ENCODE measurements at regions not wholly inside any gene's neighbourhood (a gene's known extent, or its start where the extent isn't known, plus 50 kb on each side); places are given as distances from the start of the nearest gene placed in this dataset.

- in situ Hi-C loops (cut with HindIII; ENCODE audit: low pct_unique_long_range_greater_than_20kb, low sequenced_read_pairs) = no loop called here
Measured at GRCh38 chr5:74382987-74383593, 257.4 kb downstream of the ENC1 start.

GRCh38 chr5:74382123-74382855 is 258.2 kb downstream of the ENC1 start:
- no peak for DNase-seq (ENCODE audit: low read depth, low spot score)
- in situ Hi-C loops (cut with HindIII; ENCODE audit: low pct_unique_long_range_greater_than_20kb, low sequenced_read_pairs) = no loop called here

More at GRCh38 chr5:74382987-74383593, 257.4 kb downstream of the ENC1 start:
- no peak for DNase-seq (ENCODE audit: low read depth, low spot score)

DNA sequence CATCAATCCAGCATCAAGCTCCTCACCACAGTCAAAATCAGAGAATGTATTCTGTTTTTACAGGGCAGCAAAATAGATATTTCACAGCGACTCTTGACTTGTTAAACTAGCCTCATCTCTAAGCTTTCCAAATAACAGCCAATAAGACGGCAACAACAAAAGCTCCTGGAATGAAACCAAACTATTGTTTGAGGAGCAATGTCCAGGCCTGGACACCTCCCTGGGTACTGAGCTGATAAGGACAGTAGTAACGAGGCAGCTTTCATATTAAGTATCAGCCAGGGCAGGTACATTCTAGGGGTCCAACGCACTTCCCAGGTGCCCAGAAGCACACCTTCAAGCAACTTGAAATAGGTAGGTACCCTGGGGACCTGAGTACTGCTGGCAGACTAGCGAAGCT is 260.3 kb downstream of the ENC1 start:
- DNase-seq (ENCODE audit: low read depth, low spot score) = no peak
- in situ Hi-C loops (cut with HindIII; ENCODE audit: low pct_unique_long_range_greater_than_20kb, low sequenced_read_pairs) = no loop called here

GRCh38 chr5:74378464-74378863 is 262.1 kb downstream of the ENC1 start:
- in situ Hi-C loops (cut with HindIII; ENCODE audit: low pct_unique_long_range_greater_than_20kb, low sequenced_read_pairs) = no loop called here
- DNase-seq (ENCODE audit: low read depth, low spot score) = no peak

- in situ Hi-C loops (cut with HindIII; ENCODE audit: low pct_unique_long_range_greater_than_20kb, low sequenced_read_pairs) = no loop called here
- DNase-seq (ENCODE audit: low read depth, low spot score) = no peak
Measured at GRCh38 chr5:74376187-74376586, 264.3 kb downstream of the ENC1 start.

DNA sequence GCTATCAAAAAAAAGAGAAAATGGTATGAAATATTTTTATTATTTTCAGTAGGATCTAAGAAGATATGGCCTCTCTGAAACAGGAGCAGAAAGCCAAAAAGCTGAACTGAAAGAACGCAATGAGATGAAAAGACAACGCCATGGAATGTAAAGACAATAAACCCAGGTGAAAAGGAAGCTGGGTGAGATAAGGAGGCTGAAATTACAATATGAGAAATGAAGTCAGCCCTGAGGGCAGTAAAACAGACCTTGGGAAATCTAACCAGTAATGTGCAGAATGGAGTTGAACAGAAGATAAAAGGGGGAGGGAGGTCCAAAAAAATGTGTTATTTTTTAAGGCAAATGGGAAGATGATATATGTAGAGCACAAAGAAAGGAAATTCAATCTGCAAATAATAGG is 265.3 kb downstream of the ENC1 start:
- in situ Hi-C loops (cut with HindIII; ENCODE audit: low pct_unique_long_range_greater_than_20kb, low sequenced_read_pairs) = no loop called here

DNA sequence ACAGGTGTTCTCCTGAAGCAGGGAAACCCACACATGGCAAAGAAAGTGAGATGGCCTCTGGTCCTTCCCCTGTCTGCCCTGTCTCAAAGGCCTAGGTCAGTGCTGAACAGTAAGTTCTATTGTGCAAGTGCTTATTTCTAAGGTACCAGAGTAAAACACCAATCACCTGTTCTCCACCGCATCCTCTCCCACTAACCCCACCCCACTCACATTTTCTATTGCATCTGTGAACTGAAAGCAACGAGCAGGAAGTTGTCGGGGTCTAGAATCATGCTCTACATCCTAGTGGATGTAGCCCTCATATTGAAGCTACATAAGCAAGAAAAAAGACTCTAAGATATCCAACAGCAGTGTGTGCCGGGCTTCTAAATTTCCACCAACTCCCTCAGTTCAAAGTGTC is 265.9 kb downstream of the ENC1 start:
- no peak for DNase-seq (ENCODE audit: low read depth, low spot score)
- in situ Hi-C loops (cut with HindIII; ENCODE audit: low pct_unique_long_range_greater_than_20kb, low sequenced_read_pairs) = no loop called here

More for the DNA sequence above, 265.3 kb downstream of the ENC1 start:
- DNase-seq (ENCODE audit: low read depth, low spot score) = no peak

DNA sequence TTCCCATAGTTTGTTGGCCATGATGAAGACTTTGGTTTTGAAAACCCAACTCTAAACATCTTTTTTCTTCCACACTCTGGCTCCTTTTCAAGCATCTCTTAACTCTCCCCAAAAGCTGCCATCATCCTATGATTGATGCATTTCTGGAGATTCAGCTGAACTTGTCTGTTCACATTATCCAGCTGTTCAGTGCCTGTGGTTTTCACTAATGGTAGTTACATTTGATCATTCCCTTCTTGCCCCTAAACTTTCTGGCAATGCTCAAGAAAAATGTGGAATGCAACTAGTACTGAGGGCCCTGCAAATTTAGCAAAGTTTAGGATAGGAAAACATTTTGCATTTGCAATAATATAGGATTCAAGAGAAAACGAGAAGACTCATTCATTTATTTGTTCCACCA is 267.5 kb downstream of the ENC1 start:
- no peak for DNase-seq (ENCODE audit: low read depth, low spot score)
- in situ Hi-C loops (cut with HindIII; ENCODE audit: low pct_unique_long_range_greater_than_20kb, low sequenced_read_pairs) = no loop called here

DNA sequence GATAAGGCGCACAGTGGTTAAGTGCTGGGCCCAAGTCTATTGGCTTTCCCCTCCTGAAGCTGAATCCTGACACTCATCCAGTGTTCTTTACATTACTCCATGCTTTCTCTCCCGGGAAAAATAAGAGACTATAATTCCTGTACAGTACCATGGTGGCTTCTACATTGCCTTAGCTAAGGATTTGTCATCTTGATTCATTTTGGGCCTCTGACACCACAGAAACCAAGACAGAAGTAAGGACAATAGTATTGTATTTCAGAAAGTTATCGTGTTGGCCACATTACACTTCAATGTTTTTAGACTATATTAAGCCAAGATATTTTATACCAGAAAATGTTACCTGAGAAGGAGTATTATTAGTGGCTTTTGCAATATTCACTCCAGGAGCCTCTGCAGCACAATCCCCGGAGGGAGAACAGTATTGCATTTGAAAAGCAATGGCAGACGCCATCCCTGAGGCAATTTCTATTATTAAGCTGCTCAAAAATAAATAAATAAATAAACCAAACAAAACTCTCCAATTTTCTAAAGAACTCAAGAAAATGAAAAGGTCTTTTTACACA is 267.9 kb downstream of the ENC1 start:
- in situ Hi-C loops (cut with HindIII; ENCODE audit: low pct_unique_long_range_greater_than_20kb, low sequenced_read_pairs) = no loop called here
- DNase-seq (ENCODE audit: low read depth, low spot score) = no peak

DNA sequence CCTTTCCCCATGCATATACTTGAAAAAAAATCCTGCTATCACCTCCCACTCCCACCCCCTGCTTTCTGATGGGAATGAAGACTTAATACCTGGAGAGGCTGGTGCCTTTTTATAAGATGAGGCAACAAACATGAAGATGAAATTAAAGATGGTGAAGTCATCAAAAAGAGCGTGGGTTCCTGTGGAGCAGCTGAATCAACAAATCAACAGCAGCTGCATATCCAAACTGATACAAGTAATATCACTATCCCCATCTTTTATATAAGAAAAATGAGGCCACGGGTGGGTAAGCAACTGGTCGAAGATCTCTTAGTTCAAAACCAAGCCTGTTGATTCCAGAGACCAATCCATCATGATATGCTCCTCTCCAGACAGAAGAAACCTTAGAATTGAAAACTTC is 268.5 kb downstream of the ENC1 start:
- DNase-seq (ENCODE audit: low read depth, low spot score) = no peak
- in situ Hi-C loops (cut with HindIII; ENCODE audit: low pct_unique_long_range_greater_than_20kb, low sequenced_read_pairs) = no loop called here

DNA sequence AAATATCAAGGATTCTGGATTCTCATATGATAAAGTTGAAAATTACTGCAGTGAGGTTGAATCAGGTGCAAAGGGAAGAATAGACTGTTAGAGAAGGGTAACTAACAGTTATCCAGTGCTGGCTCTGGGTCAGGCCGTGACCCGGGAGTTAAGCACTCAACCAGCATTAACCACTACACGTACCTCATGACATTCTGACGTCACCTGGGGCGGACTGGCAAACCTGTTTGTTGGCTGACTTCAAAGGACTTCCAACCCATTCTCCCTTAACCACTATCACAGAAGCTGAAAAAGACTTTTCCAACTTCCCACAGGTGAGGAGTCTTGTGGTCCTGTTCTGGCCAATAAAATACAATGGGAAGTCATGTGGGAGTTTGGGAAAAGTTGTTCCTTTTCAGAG is 268.9 kb downstream of the ENC1 start:
- DNase-seq (ENCODE audit: low read depth, low spot score) = no peak
- in situ Hi-C loops (cut with HindIII; ENCODE audit: low pct_unique_long_range_greater_than_20kb, low sequenced_read_pairs) = no loop called here

DNA sequence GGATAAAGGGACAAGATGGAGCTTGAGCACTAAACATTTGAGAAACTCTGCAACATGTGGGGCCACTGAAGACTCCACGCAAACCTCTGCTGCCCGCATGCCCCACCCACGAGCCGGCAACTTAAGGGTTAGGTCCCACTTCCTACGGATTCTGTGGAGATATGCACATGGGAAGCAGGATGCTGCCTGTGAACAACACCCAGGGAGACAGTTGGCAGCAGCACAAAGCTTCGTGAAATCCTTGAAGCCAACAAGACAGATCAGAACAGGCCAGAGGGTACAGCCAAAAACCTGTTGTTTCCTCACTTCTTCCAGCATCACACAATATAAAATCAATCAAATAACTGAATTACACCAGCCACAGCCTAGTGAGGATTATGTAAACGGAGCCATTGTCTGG is 270.4 kb downstream of the ENC1 start:
- no peak for DNase-seq (ENCODE audit: low read depth, low spot score)
- in situ Hi-C loops (cut with HindIII; ENCODE audit: low pct_unique_long_range_greater_than_20kb, low sequenced_read_pairs) = no loop called here

GRCh38 chr5:74369173-74369572 is 271.4 kb downstream of the ENC1 start:
- no peak for DNase-seq (ENCODE audit: low read depth, low spot score)
- in situ Hi-C loops (cut with HindIII; ENCODE audit: low pct_unique_long_range_greater_than_20kb, low sequenced_read_pairs) = no loop called here

GRCh38 chr5:74367934-74368333 is 272.6 kb downstream of the ENC1 start:
- in situ Hi-C loops (cut with HindIII; ENCODE audit: low pct_unique_long_range_greater_than_20kb, low sequenced_read_pairs) = no loop called here
- DNase-seq (ENCODE audit: low read depth, low spot score) = no peak

DNA sequence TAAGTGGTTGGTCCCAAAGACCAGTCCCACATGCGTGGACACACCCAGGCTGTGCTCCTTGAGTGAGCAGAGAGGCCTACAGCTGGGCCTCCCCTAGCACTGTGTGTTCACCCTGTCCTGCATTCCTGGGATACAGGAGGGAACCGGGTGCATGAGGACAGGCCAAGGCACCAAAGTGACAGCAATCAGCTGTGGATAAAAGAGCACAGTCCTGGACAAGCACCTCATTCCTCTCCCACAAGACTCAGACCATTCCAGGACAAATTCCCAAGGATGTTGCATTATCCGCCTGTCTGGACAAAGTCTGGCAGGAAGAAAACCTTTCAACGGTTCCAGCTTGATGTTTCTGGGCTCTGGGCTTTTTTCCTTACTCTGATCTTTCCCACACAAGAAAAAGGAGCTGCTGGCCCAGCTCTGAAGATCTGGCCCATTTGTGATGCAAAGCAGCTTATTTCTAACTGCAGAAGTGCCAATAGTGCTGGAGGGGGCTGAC is 273.2 kb downstream of the ENC1 start:
- in situ Hi-C loops (cut with HindIII; ENCODE audit: low pct_unique_long_range_greater_than_20kb, low sequenced_read_pairs) = no loop called here
- no peak for DNase-seq (ENCODE audit: low read depth, low spot score)

DNA sequence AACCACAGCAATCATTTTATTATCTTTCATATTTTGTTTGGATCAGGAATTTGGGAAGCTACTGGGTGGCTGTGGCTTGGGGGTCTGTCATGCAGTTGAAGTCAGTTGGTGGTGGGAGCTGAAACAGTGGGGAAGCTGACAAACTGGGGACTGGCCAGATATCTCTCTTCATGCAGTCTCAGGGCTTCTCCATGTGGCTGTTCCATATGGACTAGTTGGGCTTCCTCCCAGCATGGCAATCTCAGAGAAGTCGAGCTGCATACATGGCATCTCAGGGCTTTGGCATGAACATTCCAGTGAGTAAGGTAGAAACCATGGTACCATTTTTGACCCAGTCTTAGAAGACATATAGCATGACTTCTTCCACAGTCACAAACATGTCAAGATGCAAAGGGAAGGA is 274.8 kb downstream of the ENC1 start:
- DNase-seq (ENCODE audit: low read depth, low spot score) = no peak
- in situ Hi-C loops (cut with HindIII; ENCODE audit: low pct_unique_long_range_greater_than_20kb, low sequenced_read_pairs) = no loop called here

- DNase-seq (ENCODE audit: low read depth, low spot score) = no peak
- in situ Hi-C loops (cut with HindIII; ENCODE audit: low pct_unique_long_range_greater_than_20kb, low sequenced_read_pairs) = no loop called here
Measured at GRCh38 chr5:74364507-74364906, 276.0 kb downstream of the ENC1 start.

DNA sequence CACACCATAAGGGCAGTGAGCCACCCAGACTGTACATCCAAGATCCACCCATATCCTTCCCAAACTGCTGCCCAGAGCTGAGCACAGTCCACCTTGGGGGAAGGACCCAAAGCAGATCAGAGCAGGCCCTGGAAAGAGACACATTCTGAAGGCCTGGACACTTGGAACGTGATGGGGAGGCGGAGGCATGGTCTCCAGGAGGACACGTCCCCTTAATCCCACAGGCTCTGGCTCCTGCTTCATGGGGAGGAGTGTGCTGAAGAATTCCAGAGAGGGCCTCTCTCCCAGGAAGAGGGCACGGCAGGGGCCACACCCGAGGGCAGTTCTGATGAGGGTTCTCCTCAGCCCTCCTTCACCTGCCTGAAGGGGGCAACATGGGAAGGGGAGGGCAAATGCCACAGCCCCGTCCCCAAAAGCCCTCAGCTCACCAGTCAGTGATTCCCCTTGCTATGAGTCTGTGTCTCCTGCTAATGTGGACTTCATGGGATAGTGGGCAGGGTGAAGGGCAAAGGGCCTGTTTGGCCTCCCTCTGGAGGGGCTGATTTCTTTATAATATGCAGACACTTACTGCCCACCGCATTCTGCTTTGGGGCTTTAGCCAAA is 276.8 kb downstream of the ENC1 start:
- in situ Hi-C loops (cut with HindIII; ENCODE audit: low pct_unique_long_range_greater_than_20kb, low sequenced_read_pairs) = no loop called here
- no peak for DNase-seq (ENCODE audit: low read depth, low spot score)
